H1 (cell line): ENCODE measurements at regions not wholly inside any gene's neighbourhood (a gene's known extent, or its start where the extent isn't known, plus 50 kb on each side); places are given as distances from the start of the nearest gene placed in this dataset.

ENCODE experiments used
- CTCF ChIA-PET: fragments of 300-600 bp; sonication (Branson Sonifier 250); formaldehyde crosslinking; loops from one replicate; lab custom pipeline; 2021; ENCODE audit not compliant: partially characterized antibody; lab: Charles Lee
- POLR2A ChIA-PET: fragments of 300-600 bp; sonication (Branson Sonifier 250); formaldehyde crosslinking; loops from one replicate; lab custom pipeline; 2021; ENCODE audit warnings: inconsistent platforms; ENCODE audit not compliant: partially characterized antibody; lab: Charles Lee
- DNase-seq, 2 experiments: peaks; one replicate each; pipeline versions ENCODE4 v3.0.0 to v3.0.0-alpha.2; 2010 to 2022; ENCODE audit warnings: low spot score in 2 of 2, low read depth in 1 of 2, mixed read lengths in 1 of 2
- FAIRE-seq: peaks from 2 replicates; lab custom pipeline; 2011; peaks lifted over from hg19 to GRCh38; lab: Jason Lieb, UNC
- H2AFZ ChIP-seq: 2 replicates; pipeline ENCODE4 v1.8.1; 2012; ENCODE audit warnings: low read length, inconsistent platforms
- H2AK5ac ChIP-seq: 2 replicates; pipeline ENCODE4 v1.6.1; 2013; ENCODE audit warnings: low read depth, low read length
- H2BK120ac ChIP-seq: replicated peaks from 2 replicates; pipeline ENCODE3; 2013; ENCODE audit warnings: low read depth, low read length, inconsistent platforms
- H2BK12ac ChIP-seq: 2 replicates; pipeline ENCODE4 v1.6.1; 2013; ENCODE audit warnings: low read depth, low read length
- H2BK15ac ChIP-seq: 2 replicates; pipeline ENCODE4 v1.6.1; 2013; ENCODE audit warnings: low read length
- H2BK20ac ChIP-seq: 2 replicates; pipeline ENCODE4 v1.6.1; 2013; ENCODE audit warnings: low read length
- H2BK5ac ChIP-seq: 2 replicates; pipeline ENCODE4 v1.6.1; 2013; ENCODE audit warnings: low read depth, low read length
- H3K14ac ChIP-seq: 2 replicates; pipeline ENCODE4 v1.6.1; 2013; ENCODE audit warnings: inconsistent platforms; ENCODE audit not compliant: insufficient read length
- H3K18ac ChIP-seq: 2 replicates; pipeline ENCODE4 v1.6.1; 2013; ENCODE audit warnings: low read length; ENCODE audit errors: extremely low read depth
- H3K23ac ChIP-seq: 2 replicates; pipeline ENCODE4 v1.6.1; 2013; ENCODE audit warnings: inconsistent platforms; ENCODE audit not compliant: insufficient read length
- H3K23me2 ChIP-seq: 2 replicates; pipeline ENCODE4 v1.6.1; 2013; ENCODE audit warnings: low read depth, low read length
- H3K27ac ChIP-seq: 2 replicates; pipeline ENCODE4 v1.6.1; 2011; ENCODE audit warnings: low read depth, low read length, inconsistent platforms
- H3K27me3 ChIP-seq, 4 experiments: replicated peaks in 1 of 4; 1 replicate in 1 of 4; 2 replicates in 3 of 4; pipeline versions ENCODE4 v1.6.1 to v1.8.1; 2011 to 2013; ENCODE audit warnings: low read length in 3 of 4, mild to moderate bottlenecking in 3 of 4, inconsistent platforms in 2 of 4, mixed read lengths in 2 of 4, moderate library complexity in 1 of 4; ENCODE audit not compliant: control insufficient read depth in 3 of 4, insufficient read depth in 3 of 4; ENCODE audit errors: extremely low read depth in 1 of 4
- H3K36me3 ChIP-seq, 4 experiments: 2 replicates each; pipeline versions ENCODE4 v1.6.1 to v1.8.1; 2011 to 2013; ENCODE audit warnings: mild to moderate bottlenecking in 4 of 4, low read length in 3 of 4, moderate library complexity in 2 of 4, control low read depth in 1 of 4, inconsistent platforms in 1 of 4; ENCODE audit not compliant: insufficient read depth in 4 of 4, control insufficient read depth in 2 of 4
- H3K4ac ChIP-seq: replicated peaks from 2 replicates; pipeline ENCODE3; 2013; ENCODE audit warnings: low read length, low read depth, mixed read lengths, inconsistent platforms; ENCODE audit not compliant: insufficient read length
- H3K4me1 ChIP-seq, 4 experiments: replicated peaks in 1 of 4; 1 replicate in 1 of 4; 2 replicates in 3 of 4; pipeline versions ENCODE4 v1.6.1 to v1.8.1; 2011 to 2013; ENCODE audit warnings: low read length in 3 of 4, inconsistent platforms in 2 of 4, mixed read lengths in 1 of 4; ENCODE audit not compliant: insufficient read depth in 4 of 4, control insufficient read depth in 3 of 4
- H3K4me2 ChIP-seq, 2 experiments: 2 replicates each; pipeline versions ENCODE4 v1.6.1 to v1.8.1; 2011 to 2013; ENCODE audit warnings: low read depth in 2 of 2, low read length in 2 of 2, control low read depth in 1 of 2, inconsistent platforms in 1 of 2, mild to moderate bottlenecking in 1 of 2; ENCODE audit not compliant: insufficient read depth in 1 of 2
- H3K4me3 ChIP-seq, 4 experiments: fragments of 200-600, 300-600 bp in 1 of 4; sonication (generic), shearing (Covaris generic), sonication (Bioruptor Twin) in 1 of 4; 2 replicates each; pipeline versions ENCODE4 v1.5.1 to v1.8.1; 2011 to 2016; ENCODE audit warnings: low read length in 4 of 4, low read depth in 3 of 4, control low read depth in 2 of 4, inconsistent platforms in 2 of 4, mild to moderate bottlenecking in 2 of 4, mixed read lengths in 1 of 4, moderate library complexity in 1 of 4; ENCODE audit not compliant: insufficient read depth in 2 of 4; ENCODE audit errors: extremely low read depth in 1 of 4
- H3K56ac ChIP-seq: replicated peaks from 2 replicates; pipeline ENCODE3; 2013; ENCODE audit warnings: low read depth, mild to moderate bottlenecking, mixed read lengths, low read length, inconsistent platforms; ENCODE audit not compliant: insufficient read length
- H3K79me1 ChIP-seq: 2 replicates; pipeline ENCODE4 v1.6.1; 2013; ENCODE audit warnings: low read depth, low read length, control low read depth
- H3K79me2 ChIP-seq, 2 experiments: 2 replicates each; pipeline versions ENCODE4 v1.6.1 to v1.8.1; 2012 to 2013; ENCODE audit warnings: low read length in 2 of 2, mild to moderate bottlenecking in 2 of 2, inconsistent platforms in 1 of 2; ENCODE audit not compliant: insufficient read depth in 2 of 2, control insufficient read depth in 1 of 2
- H3K9ac ChIP-seq, 4 experiments: replicated peaks in 1 of 4; 1 replicate in 1 of 4; 2 replicates in 3 of 4; pipeline versions ENCODE4 v1.6.1 to v1.8.1; 2011 to 2013; ENCODE audit warnings: low read depth in 3 of 4, low read length in 3 of 4, control low read depth in 2 of 4, mild to moderate bottlenecking in 2 of 4, moderate library complexity in 2 of 4, inconsistent platforms in 1 of 4; ENCODE audit errors: extremely low read depth in 1 of 4
- H3K9me3 ChIP-seq, 2 experiments: 2 replicates each; pipeline versions ENCODE4 v1.6.1 to v1.8.1; 2012 to 2013; ENCODE audit warnings: mild to moderate bottlenecking in 2 of 2, moderate library complexity in 2 of 2, control low read depth in 1 of 2, inconsistent platforms in 1 of 2, low read depth in 1 of 2, low read length in 1 of 2, mixed read lengths in 1 of 2; ENCODE audit not compliant: insufficient read depth in 2 of 2
- H4K20me1 ChIP-seq, 2 experiments: replicated peaks in 1 of 2; 2 replicates each; pipeline versions ENCODE3 to v1.8.1; 2011 to 2013; ENCODE audit warnings: inconsistent platforms in 2 of 2, low read length in 2 of 2, mild to moderate bottlenecking in 1 of 2; ENCODE audit not compliant: insufficient read depth in 2 of 2, control insufficient read depth in 1 of 2
- H4K5ac ChIP-seq: 2 replicates; pipeline ENCODE4 v1.6.1; 2013; ENCODE audit warnings: low read length, low read depth, mixed read lengths, inconsistent platforms; ENCODE audit not compliant: insufficient read length
- H4K8ac ChIP-seq: 2 replicates; pipeline ENCODE4 v1.8.0; 2013; ENCODE audit warnings: mild to moderate bottlenecking, moderate library complexity, low read length, inconsistent platforms; ENCODE audit not compliant: insufficient read depth; ENCODE audit errors: extremely low read depth
- H4K91ac ChIP-seq: replicated peaks from 2 replicates; pipeline ENCODE3; 2013; ENCODE audit warnings: low read length, mixed read lengths, inconsistent platforms; ENCODE audit not compliant: insufficient read length
- CBX5 ChIP-seq: fragments of 300-800, 300-1000 bp; sonication (generic); IDR thresholded peaks from 2 replicates; pipeline ENCODE4 v1.7.1; 2016; ENCODE audit warnings: antibody characterized with exemption, low read length, low read depth
- GABPA ChIP-seq: IDR thresholded peaks from 2 replicates; pipeline ENCODE4 v1.6.1; 2011; ENCODE audit warnings: mild to moderate bottlenecking, low read length, moderate library complexity, borderline replicate concordance; ENCODE audit not compliant: insufficient read depth
- TAF7 ChIP-seq: optimal IDR thresholded peaks from 2 replicates; pipeline ENCODE3; 2011; ENCODE audit warnings: low read depth, mild to moderate bottlenecking, inconsistent platforms, low read length, moderate library complexity, borderline replicate concordance
- TCF12 ChIP-seq: IDR thresholded peaks from 2 replicates; pipeline ENCODE4 v1.6.1; 2011; ENCODE audit warnings: low read depth, mild to moderate bottlenecking, low read length
- WGBS, 2 experiments: shearing (Covaris generic) in 1 of 2; methylation state at CpG; one replicate each; pipeline versions ENCODE4 v1.1.6 to v1.1.7; 2013 to 2015; ENCODE audit warnings: low lambda C conversion rate in 2 of 2, mixed read lengths in 2 of 2, inconsistent platforms in 1 of 2, low coverage in 1 of 2, missing lambda C conversion rate in 1 of 2; ENCODE audit not compliant: insufficient replicate concordance in 2 of 2, insufficient coverage in 1 of 2, insufficient read length in 1 of 2; ENCODE audit errors: extremely low coverage in 1 of 2, missing lambda C conversion rate in 1 of 2; 5-methylcytosine and 5-hydroxymethylcytosine counted together

- TF ChIP-seq GABPA (no peak), TCF12 (no peak), CBX5 (no peak), TAF7 (no peak)
- Histone ChIP-seq H3K27me3 (no peaks in the 10 kb centered on the region), H3K9me3 (no peaks in the 10 kb centered on the region), H4K5ac (no peak overlapping the region), H3K14ac (no peak overlapping the region), H3K23me2 (no peaks in the 10 kb centered on the region), H3K9ac (no peak overlapping the region), H2BK12ac (no peak overlapping the region), H3K36me3 (no peaks in the 10 kb centered on the region), H2BK5ac (no peak overlapping the region), H4K20me1 (no peaks in the 10 kb centered on the region), H3K56ac (no peak overlapping the region), H2AFZ (no peak overlapping the region), H2BK120ac (no peak overlapping the region), H3K4me2 (no peak overlapping the region), H4K8ac (no peak overlapping the region), H3K4me1 (peaks cover 0 to 4% (median 0%) of the 10 kb centered on the region in 4 experiments; a peak in 1 of 7 replicates), H3K79me1 (no peaks in the 10 kb centered on the region), H3K79me2 (no peaks in the 10 kb centered on the region), H2BK15ac (no peak overlapping the region), H3K27ac (no peak overlapping the region), H2BK20ac (no peak overlapping the region), H3K4ac (no peak overlapping the region), H3K23ac (no peak overlapping the region), H3K18ac (no peak overlapping the region), H3K4me3 (no peak overlapping the region), H4K91ac (no peak overlapping the region), H2AK5ac (no peak overlapping the region)
- WGBS, 2 experiments, result 86% methylated on average over 2 of the region's 2 CpGs; no CpG with 5 or more reads in 1 of the 2 experiments
- DNase-seq, result no peak
- no peak for FAIRE-seq
- ChIA-PET POLR2A (no interaction called here), CTCF (interaction anchor here (0.5 kb wide), 1 partner anchor 118 kb away, joined by 3 read pairs; no protein-coding TSS in a partner anchor)
Observed at GRCh38 chr13:59266478-59267063, 897.2 kb downstream of the DIAPH3 start.
